ENCODE measurements at regions not wholly inside any gene's neighbourhood (a gene's known extent, or its start where the extent isn't known, plus 50 kb on each side); places are given as distances from the start of the nearest gene placed in this dataset.

GRCh38 chr9:95729669-95730368, 145.7 kb upstream of the ERCC6L2 start:
- Histone ChIP-seq H3K4me3 (ENCODE audit: low read length) (no peak overlapping the region), H3K56ac (ENCODE audit: low read length) (no peak overlapping the region), H2BK120ac (ENCODE audit: low read depth, low read length) (no peak overlapping the region), H3K27ac (ENCODE audit: low read depth, low read length) (no peak overlapping the region), H4K5ac (ENCODE audit: low read length) (no peak overlapping the region), H3K4me1 (ENCODE audit: control insufficient read depth, low read depth, low read length) (no peaks in the 10 kb centered on the region), H4K8ac (ENCODE audit: low read depth, low read length) (no peak overlapping the region), H3K27me3 (ENCODE audit: insufficient read depth, low read length, poor library complexity) (no peaks in the 10 kb centered on the region), H3K9ac (ENCODE audit: low read length) (no peak overlapping the region), H3K79me2 (ENCODE audit: control insufficient read depth, insufficient read depth, low read length) (no peaks in the 10 kb centered on the region), H2AK5ac (ENCODE audit: low read length) (no peak overlapping the region), H3K79me1 (ENCODE audit: low read length) (no peaks in the 10 kb centered on the region), H3K23ac (ENCODE audit: low read length) (no peak overlapping the region), H2BK15ac (replicated peaks; ENCODE audit: low read depth) (no peak overlapping the region), H3K4ac (ENCODE audit: low read depth, low read length) (no peak overlapping the region), H3K4me2 (ENCODE audit: low read length) (no peak overlapping the region), H3K36me3 (ENCODE audit: control insufficient read depth, insufficient read depth, low read length) (no peaks in the 10 kb centered on the region), H2BK5ac (ENCODE audit: low read length) (no peak overlapping the region), H3K18ac (ENCODE audit: low read length) (no peak overlapping the region)
- no CpG with 5 or more reads among the region's 5 CpGs for WGBS (ENCODE audit: extremely low coverage, insufficient coverage, low lambda C conversion rate)
- no peak for DNase-seq

GRCh38 chr9:95729046-95729445, 146.4 kb upstream of the ERCC6L2 start:
- Histone ChIP-seq H3K27me3 (ENCODE audit: insufficient read depth, low read length, poor library complexity) (no peaks in the 10 kb centered on the region), H4K5ac (ENCODE audit: low read length) (no peak overlapping the region), H2BK5ac (ENCODE audit: low read length) (no peak overlapping the region), H3K79me2 (ENCODE audit: control insufficient read depth, insufficient read depth, low read length) (no peaks in the 10 kb centered on the region), H3K9ac (ENCODE audit: low read length) (no peak overlapping the region), H3K4me3 (ENCODE audit: low read length) (no peak overlapping the region), H2BK120ac (ENCODE audit: low read depth, low read length) (no peak overlapping the region), H3K79me1 (ENCODE audit: low read length) (no peaks in the 10 kb centered on the region), H4K8ac (ENCODE audit: low read depth, low read length) (no peak overlapping the region), H3K4me1 (ENCODE audit: control insufficient read depth, low read depth, low read length) (no peaks in the 10 kb centered on the region), H3K4me2 (ENCODE audit: low read length) (no peak overlapping the region), H3K56ac (ENCODE audit: low read length) (no peak overlapping the region), H3K4ac (ENCODE audit: low read depth, low read length) (no peak overlapping the region), H2AK5ac (ENCODE audit: low read length) (no peak overlapping the region), H3K36me3 (ENCODE audit: control insufficient read depth, insufficient read depth, low read length) (no peaks in the 10 kb centered on the region), H3K23ac (ENCODE audit: low read length) (no peak overlapping the region), H3K18ac (ENCODE audit: low read length) (no peak overlapping the region), H3K27ac (ENCODE audit: low read depth, low read length) (no peak overlapping the region), H2BK15ac (replicated peaks; ENCODE audit: low read depth) (no peak overlapping the region)
- no peak for DNase-seq
- no CpG with 5 or more reads among the region's 34 CpGs for WGBS (ENCODE audit: extremely low coverage, insufficient coverage, low lambda C conversion rate)

- H4K5ac ChIP-seq (ENCODE audit: low read length) = no peak overlapping the region
- no peaks in the 10 kb centered on the region for H3K79me2 ChIP-seq (ENCODE audit: control insufficient read depth, insufficient read depth, low read length)
- no CpG with 5 or more reads among the region's 7 CpGs for WGBS (ENCODE audit: extremely low coverage, insufficient coverage, low lambda C conversion rate)
- H2BK120ac ChIP-seq (ENCODE audit: low read depth, low read length) = no peak overlapping the region
- H3K79me1 ChIP-seq (ENCODE audit: low read length) = no peaks in the 10 kb centered on the region
- H2BK5ac ChIP-seq (ENCODE audit: low read length) = no peak overlapping the region
- no peak overlapping the region for H3K56ac ChIP-seq (ENCODE audit: low read length)
- H3K27me3 ChIP-seq (ENCODE audit: insufficient read depth, low read length, poor library complexity) = no peaks in the 10 kb centered on the region
- no peaks in the 10 kb centered on the region for H3K36me3 ChIP-seq (ENCODE audit: control insufficient read depth, insufficient read depth, low read length)
- no peak overlapping the region for H3K4ac ChIP-seq (ENCODE audit: low read depth, low read length)
- no peak for DNase-seq
- no peak overlapping the region for H3K9ac ChIP-seq (ENCODE audit: low read length)
- H3K27ac ChIP-seq (ENCODE audit: low read depth, low read length) = no peak overlapping the region
- H3K4me1 ChIP-seq (ENCODE audit: control insufficient read depth, low read depth, low read length) = no peaks in the 10 kb centered on the region
- no peak overlapping the region for H3K4me3 ChIP-seq (ENCODE audit: low read length)
- H3K4me2 ChIP-seq (ENCODE audit: low read length) = no peak overlapping the region
- H2BK15ac ChIP-seq (replicated peaks; ENCODE audit: low read depth) = no peak overlapping the region
- H4K8ac ChIP-seq (ENCODE audit: low read depth, low read length) = no peak overlapping the region
- no peak overlapping the region for H2AK5ac ChIP-seq (ENCODE audit: low read length)
- no peak overlapping the region for H3K18ac ChIP-seq (ENCODE audit: low read length)
- H3K23ac ChIP-seq (ENCODE audit: low read length) = no peak overlapping the region
Observed at GRCh38 chr9:95727947-95728520, 147.5 kb upstream of the ERCC6L2 start.

- no peaks in the 10 kb centered on the region for H3K4me1 ChIP-seq (ENCODE audit: control insufficient read depth, low read depth, low read length)
- H4K5ac ChIP-seq (ENCODE audit: low read length) = no peak overlapping the region
- no peak overlapping the region for H2AK5ac ChIP-seq (ENCODE audit: low read length)
- H3K4me3 ChIP-seq (ENCODE audit: low read length) = no peak overlapping the region
- H3K4ac ChIP-seq (ENCODE audit: low read depth, low read length) = no peak overlapping the region
- H3K36me3 ChIP-seq (ENCODE audit: control insufficient read depth, insufficient read depth, low read length) = no peaks in the 10 kb centered on the region
- no peak overlapping the region for H2BK120ac ChIP-seq (ENCODE audit: low read depth, low read length)
- no peak overlapping the region for H3K27ac ChIP-seq (ENCODE audit: low read depth, low read length)
- no peak overlapping the region for H3K9ac ChIP-seq (ENCODE audit: low read length)
- no CpG with 5 or more reads among the region's 2 CpGs for WGBS (ENCODE audit: extremely low coverage, insufficient coverage, low lambda C conversion rate)
- DNase-seq = peak; percentile 51
- no peaks in the 10 kb centered on the region for H3K27me3 ChIP-seq (ENCODE audit: insufficient read depth, low read length, poor library complexity)
- no peak overlapping the region for H3K18ac ChIP-seq (ENCODE audit: low read length)
- H3K56ac ChIP-seq (ENCODE audit: low read length) = no peak overlapping the region
- H3K23ac ChIP-seq (ENCODE audit: low read length) = no peak overlapping the region
- no peaks in the 10 kb centered on the region for H3K79me1 ChIP-seq (ENCODE audit: low read length)
- H3K4me2 ChIP-seq (ENCODE audit: low read length) = no peak overlapping the region
- no peak overlapping the region for H4K8ac ChIP-seq (ENCODE audit: low read depth, low read length)
- no peak overlapping the region for H2BK15ac ChIP-seq (replicated peaks; ENCODE audit: low read depth)
- no peaks in the 10 kb centered on the region for H3K79me2 ChIP-seq (ENCODE audit: control insufficient read depth, insufficient read depth, low read length)
- H2BK5ac ChIP-seq (ENCODE audit: low read length) = no peak overlapping the region
Observed at GRCh38 chr9:95726756-95727155, 148.7 kb upstream of the ERCC6L2 start.

- no peak overlapping the region for H3K4me2 ChIP-seq (ENCODE audit: low read length)
- H3K79me2 ChIP-seq (ENCODE audit: control insufficient read depth, insufficient read depth, low read length) = no peaks in the 10 kb centered on the region
- no peak overlapping the region for H3K56ac ChIP-seq (ENCODE audit: low read length)
- no peak overlapping the region for H3K4ac ChIP-seq (ENCODE audit: low read depth, low read length)
- H2AK5ac ChIP-seq (ENCODE audit: low read length) = no peak overlapping the region
- H3K23ac ChIP-seq (ENCODE audit: low read length) = no peak overlapping the region
- no peaks in the 10 kb centered on the region for H3K79me1 ChIP-seq (ENCODE audit: low read length)
- H3K36me3 ChIP-seq (ENCODE audit: control insufficient read depth, insufficient read depth, low read length) = no peaks in the 10 kb centered on the region
- H3K4me3 ChIP-seq (ENCODE audit: low read length) = no peak overlapping the region
- no peak overlapping the region for H4K5ac ChIP-seq (ENCODE audit: low read length)
- H3K4me1 ChIP-seq (ENCODE audit: control insufficient read depth, low read depth, low read length) = no peaks in the 10 kb centered on the region
- H4K8ac ChIP-seq (ENCODE audit: low read depth, low read length) = no peak overlapping the region
- H3K27ac ChIP-seq (ENCODE audit: low read depth, low read length) = no peak overlapping the region
- H2BK5ac ChIP-seq (ENCODE audit: low read length) = no peak overlapping the region
- no peak overlapping the region for H2BK120ac ChIP-seq (ENCODE audit: low read depth, low read length)
- H3K27me3 ChIP-seq (ENCODE audit: insufficient read depth, low read length, poor library complexity) = no peaks in the 10 kb centered on the region
- no peak overlapping the region for H2BK15ac ChIP-seq (replicated peaks; ENCODE audit: low read depth)
- H3K9ac ChIP-seq (ENCODE audit: low read length) = no peak overlapping the region
- H3K18ac ChIP-seq (ENCODE audit: low read length) = no peak overlapping the region
- WGBS (ENCODE audit: extremely low coverage, insufficient coverage, low lambda C conversion rate) = no CpG with 5 or more reads among the region's 4 CpGs
- DNase-seq = no peak
Observed at GRCh38 chr9:95725045-95725444, 150.4 kb upstream of the ERCC6L2 start.
